Mesendoderm (in vitro differentiated cells): ENCODE measurements at regions not wholly inside any gene's neighbourhood (a gene's known extent, or its start where the extent isn't known, plus 50 kb on each side); places are given as distances from the start of the nearest gene placed in this dataset.

ENCODE experiments used
- DNase-seq: peaks from one replicate; pipeline ENCODE4 v3.0.0; 2013
- H2AK5ac ChIP-seq: 2 replicates; pipeline ENCODE4 v1.6.1; 2013; ENCODE audit warnings: low read length, inconsistent platforms
- H2BK120ac ChIP-seq: 2 replicates; pipeline ENCODE4 v1.6.1; 2013; ENCODE audit warnings: low read depth, mild to moderate bottlenecking, low read length, moderate library complexity, mixed read lengths
- H2BK15ac ChIP-seq: replicated peaks from 2 replicates; pipeline ENCODE4 v1.6.1; 2013; ENCODE audit warnings: low read depth, mild to moderate bottlenecking, moderate library complexity
- H2BK5ac ChIP-seq: 2 replicates; pipeline ENCODE4 v1.6.1; 2013; ENCODE audit warnings: low read length, inconsistent platforms
- H3K18ac ChIP-seq: 2 replicates; pipeline ENCODE4 v1.6.1; 2013; ENCODE audit warnings: mild to moderate bottlenecking, low read length, mixed read lengths
- H3K23ac ChIP-seq: one replicate; pipeline ENCODE4 v1.6.1; 2013; ENCODE audit warnings: low read length
- H3K27ac ChIP-seq: 2 replicates; pipeline ENCODE4 v1.5.1; 2013; ENCODE audit warnings: low read depth, mild to moderate bottlenecking, inconsistent platforms, low read length, moderate library complexity
- H3K27me3 ChIP-seq: 2 replicates; pipeline ENCODE4 v1.6.1; 2013; ENCODE audit warnings: low read length, control low read depth, mild to moderate bottlenecking, inconsistent platforms; ENCODE audit not compliant: insufficient read depth, poor library complexity
- H3K36me3 ChIP-seq: 2 replicates; pipeline ENCODE4 v1.6.1; 2013; ENCODE audit warnings: low read length, inconsistent platforms; ENCODE audit not compliant: control insufficient read depth, insufficient read depth
- H3K4ac ChIP-seq: one replicate; pipeline ENCODE4 v1.6.1; 2013; ENCODE audit warnings: low read depth, mild to moderate bottlenecking, low read length, moderate library complexity
- H3K4me1 ChIP-seq: 2 replicates; pipeline ENCODE4 v1.6.1; 2013; ENCODE audit warnings: low read depth, low read length, inconsistent platforms; ENCODE audit not compliant: control insufficient read depth
- H3K4me2 ChIP-seq: 2 replicates; pipeline ENCODE4 v1.6.1; 2013; ENCODE audit warnings: low read length
- H3K4me3 ChIP-seq: 2 replicates; pipeline ENCODE4 v1.5.1; 2013; ENCODE audit warnings: mild to moderate bottlenecking, low read length
- H3K56ac ChIP-seq: one replicate; pipeline ENCODE4 v1.6.1; 2013; ENCODE audit warnings: low read length
- H3K79me1 ChIP-seq: 2 replicates; pipeline ENCODE4 v1.6.1; 2013; ENCODE audit warnings: low read length, inconsistent platforms
- H3K79me2 ChIP-seq: 2 replicates; pipeline ENCODE4 v1.6.1; 2013; ENCODE audit warnings: mild to moderate bottlenecking, low read length; ENCODE audit not compliant: control insufficient read depth, insufficient read depth
- H3K9ac ChIP-seq: 2 replicates; pipeline ENCODE4 v1.6.1; 2013; ENCODE audit warnings: low read length, inconsistent platforms
- H4K5ac ChIP-seq: one replicate; pipeline ENCODE4 v1.6.1; 2013; ENCODE audit warnings: low read length
- H4K8ac ChIP-seq: one replicate; pipeline ENCODE4 v1.6.1; 2013; ENCODE audit warnings: low read depth, mild to moderate bottlenecking, control low read depth, low read length, moderate library complexity
- WGBS: extraction: QIAGEN DNeasy Blood & Tissue Kit; methylation state at CpG from one replicate; pipeline ENCODE4 v1.1.7; 2013; ENCODE audit warnings: low lambda C conversion rate, missing lambda C conversion rate; ENCODE audit not compliant: insufficient coverage; ENCODE audit errors: extremely low coverage; 5-methylcytosine and 5-hydroxymethylcytosine counted together

- H2BK15ac ChIP-seq, result no peak overlapping the region
- H3K56ac ChIP-seq, result no peak overlapping the region
- no peak overlapping the region for H3K18ac ChIP-seq
- no peak overlapping the region for H3K4ac ChIP-seq
- no peak overlapping the region for H3K23ac ChIP-seq
- H4K5ac ChIP-seq, result no peak overlapping the region
- no peaks in the 10 kb centered on the region for H3K36me3 ChIP-seq
- H2BK120ac ChIP-seq, result no peak overlapping the region
- no peak overlapping the region for H3K4me2 ChIP-seq
- H3K9ac ChIP-seq, result no peak overlapping the region
- no CpG with 5 or more reads among the region's 2 CpGs for WGBS
- H4K8ac ChIP-seq, result no peak overlapping the region
- H2BK5ac ChIP-seq, result no peak overlapping the region
- no peaks in the 10 kb centered on the region for H3K79me2 ChIP-seq
- peaks cover 2% of the 10 kb centered on the region for H3K4me1 ChIP-seq
- H3K27ac ChIP-seq, result no peak overlapping the region
- no peak overlapping the region for H2AK5ac ChIP-seq
- H3K79me1 ChIP-seq, result no peaks in the 10 kb centered on the region
- DNase-seq, result no peak
- no peaks in the 10 kb centered on the region for H3K27me3 ChIP-seq
- H3K4me3 ChIP-seq, result no peak overlapping the region
Measured at GRCh38 chr18:34292594-34292993, 67.9 kb upstream of the NOL4 start.

- Histone ChIP-seq H3K4me3 (no peak overlapping the region), H3K79me2 (no peaks in the 10 kb centered on the region), H3K23ac (no peak overlapping the region), H4K5ac (no peak overlapping the region), H3K9ac (no peak overlapping the region), H3K4ac (no peak overlapping the region), H4K8ac (no peak overlapping the region), H3K4me1 (peaks cover 2% of the 10 kb centered on the region), H2BK120ac (no peak overlapping the region), H3K79me1 (no peaks in the 10 kb centered on the region), H3K18ac (no peak overlapping the region), H3K36me3 (no peaks in the 10 kb centered on the region), H2BK15ac (no peak overlapping the region), H3K56ac (no peak overlapping the region), H3K27ac (no peak overlapping the region), H3K4me2 (no peak overlapping the region), H2BK5ac (no peak overlapping the region), H2AK5ac (no peak overlapping the region), H3K27me3 (no peaks in the 10 kb centered on the region)
- peak; percentile 4 for DNase-seq
Measured at GRCh38 chr18:34297287-34297686, 72.6 kb upstream of the NOL4 start.

GRCh38 chr18:34299828-34300227 lies 75.1 kb upstream of the NOL4 start:
- Histone ChIP-seq H3K4me1 (peaks cover 2% of the 10 kb centered on the region), H4K8ac (no peak overlapping the region), H2BK15ac (no peak overlapping the region), H3K9ac (no peak overlapping the region), H3K79me2 (no peaks in the 10 kb centered on the region), H3K4ac (no peak overlapping the region), H4K5ac (no peak overlapping the region), H3K23ac (no peak overlapping the region), H2BK120ac (no peak overlapping the region), H3K27me3 (no peaks in the 10 kb centered on the region), H3K18ac (no peak overlapping the region), H3K27ac (no peak overlapping the region), H3K4me2 (no peak overlapping the region), H2BK5ac (no peak overlapping the region), H2AK5ac (no peak overlapping the region), H3K36me3 (no peaks in the 10 kb centered on the region), H3K4me3 (no peak overlapping the region), H3K79me1 (no peaks in the 10 kb centered on the region), H3K56ac (no peak overlapping the region)
- no peak for DNase-seq
- WGBS, result no CpG with 5 or more reads among the region's 3 CpGs

GRCh38 chr18:34311468-34311867 lies 86.8 kb upstream of the NOL4 start:
- no peaks in the 10 kb centered on the region for H3K27me3 ChIP-seq
- H3K18ac ChIP-seq, result no peak overlapping the region
- H3K79me2 ChIP-seq, result no peaks in the 10 kb centered on the region
- no peak overlapping the region for H3K9ac ChIP-seq
- H3K27ac ChIP-seq, result no peak overlapping the region
- no CpG with 5 or more reads among the region's 1 CpG for WGBS
- no peak overlapping the region for H2BK120ac ChIP-seq
- H2AK5ac ChIP-seq, result no peak overlapping the region
- no peak overlapping the region for H3K23ac ChIP-seq
- H4K5ac ChIP-seq, result no peak overlapping the region
- no peak overlapping the region for H3K4me3 ChIP-seq
- H2BK5ac ChIP-seq, result no peak overlapping the region
- no peak overlapping the region for H3K56ac ChIP-seq
- H3K4me1 ChIP-seq, result no peaks in the 10 kb centered on the region
- no peak overlapping the region for H4K8ac ChIP-seq
- no peak for DNase-seq
- no peaks in the 10 kb centered on the region for H3K36me3 ChIP-seq
- H2BK15ac ChIP-seq, result no peak overlapping the region
- no peak overlapping the region for H3K4me2 ChIP-seq
- no peak overlapping the region for H3K4ac ChIP-seq
- H3K79me1 ChIP-seq, result no peaks in the 10 kb centered on the region

- WGBS, result no CpG with 5 or more reads among the region's 4 CpGs
- no peaks in the 10 kb centered on the region for H3K36me3 ChIP-seq
Measured at GRCh38 chr18:34314847-34315246, 90.1 kb upstream of the NOL4 start.

GRCh38 chr18:34315591-34316352 lies 91.1 kb upstream of the NOL4 start:
- no peak overlapping the region for H2BK15ac ChIP-seq
- DNase-seq, result no peak
- H3K18ac ChIP-seq, result no peak overlapping the region
- no peak overlapping the region for H3K23ac ChIP-seq
- WGBS, result 100% methylated on average over 3 of the region's 6 CpGs
- no peaks in the 10 kb centered on the region for H3K4me1 ChIP-seq
- H3K56ac ChIP-seq, result no peak overlapping the region
- no peak overlapping the region for H2BK5ac ChIP-seq
- H3K36me3 ChIP-seq, result no peaks in the 10 kb centered on the region
- H3K4me3 ChIP-seq, result no peak overlapping the region
- no peak overlapping the region for H3K27ac ChIP-seq
- H4K8ac ChIP-seq, result no peak overlapping the region
- H3K4ac ChIP-seq, result no peak overlapping the region
- H3K27me3 ChIP-seq, result no peaks in the 10 kb centered on the region
- H3K4me2 ChIP-seq, result no peak overlapping the region
- H4K5ac ChIP-seq, result no peak overlapping the region
- H2BK120ac ChIP-seq, result no peak overlapping the region
- H3K9ac ChIP-seq, result no peak overlapping the region
- H3K79me1 ChIP-seq, result no peaks in the 10 kb centered on the region
- H3K79me2 ChIP-seq, result no peaks in the 10 kb centered on the region
- no peak overlapping the region for H2AK5ac ChIP-seq

More at GRCh38 chr18:34314847-34315246, 90.1 kb upstream of the NOL4 start:
- no peaks in the 10 kb centered on the region for H3K79me1 ChIP-seq
- no peak overlapping the region for H3K4ac ChIP-seq
- no peak overlapping the region for H3K23ac ChIP-seq
- no peak overlapping the region for H3K56ac ChIP-seq
- no peak overlapping the region for H3K18ac ChIP-seq
- no peaks in the 10 kb centered on the region for H3K79me2 ChIP-seq
- no peak overlapping the region for H2BK15ac ChIP-seq
- no peak for DNase-seq
- H3K27ac ChIP-seq, result no peak overlapping the region
- H3K27me3 ChIP-seq, result no peaks in the 10 kb centered on the region
- no peak overlapping the region for H4K8ac ChIP-seq
- no peaks in the 10 kb centered on the region for H3K4me1 ChIP-seq
- H2BK120ac ChIP-seq, result no peak overlapping the region
- no peak overlapping the region for H3K9ac ChIP-seq
- H3K4me2 ChIP-seq, result no peak overlapping the region
- H4K5ac ChIP-seq, result no peak overlapping the region
- no peak overlapping the region for H2AK5ac ChIP-seq
- no peak overlapping the region for H3K4me3 ChIP-seq
- no peak overlapping the region for H2BK5ac ChIP-seq
